BJ (cell line): ENCODE measurements at regions not wholly inside any gene's neighbourhood (a gene's known extent, or its start where the extent isn't known, plus 50 kb on each side); places are given as distances from the start of the nearest gene placed in this dataset.

Experiments
- CTCF ChIA-PET: fragments of 350-600 bp; formaldehyde crosslinking; extraction: SDS; loops from one replicate; lab custom pipeline; 2021; ENCODE audit warnings: antibody characterized with exemption, inconsistent platforms; lab: Yijun Ruan, JAX
- POLR2A ChIA-PET: fragments of 300-600 bp; sonication (Branson Sonifier 250); formaldehyde crosslinking; extraction: SDS; loops from one replicate; lab custom pipeline; 2021; ENCODE audit warnings: antibody characterized with exemption; lab: Charles Lee
- DNase-seq: peaks from one replicate; pipeline ENCODE4 v3.0.0-alpha.2; 2011; ENCODE audit warnings: low read depth
- H3K27me3 ChIP-seq: 2 replicates; pipeline ENCODE4 v1.6.0; 2011; ENCODE audit warnings: low read length; ENCODE audit not compliant: control insufficient read depth, insufficient read depth
- H3K36me3 ChIP-seq: 2 replicates; pipeline ENCODE4 v1.5.1; 2011; ENCODE audit warnings: low read length; ENCODE audit not compliant: control insufficient read depth, insufficient read depth
- H3K4me3 ChIP-seq: 2 replicates; pipeline ENCODE4 v1.5.1; 2011; ENCODE audit warnings: low read depth, mild to moderate bottlenecking, control low read depth, low read length
- CTCF ChIP-seq: IDR thresholded peaks from 2 replicates; pipeline ENCODE4 v1.5.1; 2011; ENCODE audit warnings: low read depth, mild to moderate bottlenecking, control low read depth, inconsistent platforms, low read length, moderate library complexity; ENCODE audit not compliant: insufficient read depth

- Histone ChIP-seq H3K27me3 (no peaks in the 10 kb centered on the region), H3K36me3 (no peaks in the 10 kb centered on the region), H3K4me3 (no peak overlapping the region)
- DNase-seq = no peak
- TF ChIP-seq CTCF = no peak
- ChIA-PET POLR2A (no interaction called here), CTCF (no interaction called here)
These were observed 71.2 kb upstream of the DCBLD2 start for GRCh38 chr3:98972720-98973119.

- POLR2A ChIA-PET = no interaction called here
- no peak overlapping the region for H3K4me3 ChIP-seq
These were observed 70.7 kb upstream of the DCBLD2 start for GRCh38 chr3:98972155-98972554.

GRCh38 chr3:98971169-98971681 lies 69.7 kb upstream of the DCBLD2 start:
- CTCF ChIA-PET = interaction anchor here (1.4 kb wide), 1 partner anchor 12 kb away, joined by 3 read pairs; no protein-coding TSS in a partner anchor
- no peak for TF ChIP-seq CTCF
- no peak for DNase-seq
- POLR2A ChIA-PET = no interaction called here
- Histone ChIP-seq H3K36me3 (no peaks in the 10 kb centered on the region), H3K27me3 (no peaks in the 10 kb centered on the region), H3K4me3 (no peak overlapping the region)

More at GRCh38 chr3:98972155-98972554, 70.7 kb upstream of the DCBLD2 start:
- TF ChIP-seq CTCF = no peak
- no peak for DNase-seq
- Histone ChIP-seq H3K27me3 (no peaks in the 10 kb centered on the region), H3K36me3 (no peaks in the 10 kb centered on the region)
- CTCF ChIA-PET = no interaction called here

- no peak for DNase-seq
- POLR2A ChIA-PET = no interaction called here
- H3K36me3 ChIP-seq = no peaks in the 10 kb centered on the region
- no peak overlapping the region for H3K4me3 ChIP-seq
- TF ChIP-seq CTCF = no peak
- H3K27me3 ChIP-seq = no peaks in the 10 kb centered on the region
- CTCF ChIA-PET = no interaction called here
These were observed 67.8 kb upstream of the DCBLD2 start for GRCh38 chr3:98969295-98969694.

- TF ChIP-seq CTCF = no peak
- DNase-seq = no peak
- H3K36me3 ChIP-seq = no peaks in the 10 kb centered on the region
- no peaks in the 10 kb centered on the region for H3K27me3 ChIP-seq
- H3K4me3 ChIP-seq = no peak overlapping the region
- ChIA-PET POLR2A (no interaction called here), CTCF (interaction anchor here (0.6 to 0.9 kb wide), 2 partner anchors 25 to 33 kb away, joined by 3 read pairs; no protein-coding TSS in a partner anchor)
These were observed 67.3 kb upstream of the DCBLD2 start for GRCh38 chr3:98968824-98969223.
